Upper lobe of right lung (tissue), 1 donor: ENCODE measurements at regions not wholly inside any gene's neighbourhood (a gene's known extent, or its start where the extent isn't known, plus 50 kb on each side); places are given as distances from the start of the nearest gene placed in this dataset.

ENCODE experiments used
- ATAC-seq: fragments of 200-7000 bp; cut with Tn5 transposase; one replicate; pipeline ENCODE4 v1.9.1; 2020; ENCODE audit warnings: mild to moderate bottlenecking, moderate library complexity
- DNase-seq: peaks from one replicate; pipeline ENCODE4 v3.0.0-alpha.2; 2020
- H3K27ac ChIP-seq: fragments of 200-600 bp; one replicate; pipeline ENCODE4 v1.8.0; 2022
- H3K27me3 ChIP-seq: fragments of 200-600 bp; one replicate; pipeline ENCODE4 v1.8.0; 2022; ENCODE audit warnings: mild to moderate bottlenecking
- H3K36me3 ChIP-seq: fragments of 200-600 bp; one replicate; pipeline ENCODE4 v1.8.0; 2022
- H3K4me1 ChIP-seq: fragments of 200-600 bp; one replicate; pipeline ENCODE4 v1.8.0; 2022
- H3K4me3 ChIP-seq: fragments of 200-600 bp; one replicate; pipeline ENCODE4 v1.8.0; 2022; ENCODE audit warnings: mild to moderate bottlenecking
- H3K9me3 ChIP-seq: fragments of 200-600 bp; one replicate; pipeline ENCODE4 v1.8.0; 2022
- intact Hi-C: fragments of 100-400 bp; cut with DNase I; formaldehyde crosslinking; loops from one replicate; pipeline ENCODE4 v1.11.0; 2022
- TF ChIP-seq, protein P1 (sequence below): fragments of 200-600 bp; IDR thresholded peaks from one replicate; pipeline ENCODE4 v1.8.0; 2022; ENCODE audit warnings: antibody characterized with exemption
- donor health status: DM: no; HTN: yes; CAD: no; lungs with severe emphysema.

DNA sequence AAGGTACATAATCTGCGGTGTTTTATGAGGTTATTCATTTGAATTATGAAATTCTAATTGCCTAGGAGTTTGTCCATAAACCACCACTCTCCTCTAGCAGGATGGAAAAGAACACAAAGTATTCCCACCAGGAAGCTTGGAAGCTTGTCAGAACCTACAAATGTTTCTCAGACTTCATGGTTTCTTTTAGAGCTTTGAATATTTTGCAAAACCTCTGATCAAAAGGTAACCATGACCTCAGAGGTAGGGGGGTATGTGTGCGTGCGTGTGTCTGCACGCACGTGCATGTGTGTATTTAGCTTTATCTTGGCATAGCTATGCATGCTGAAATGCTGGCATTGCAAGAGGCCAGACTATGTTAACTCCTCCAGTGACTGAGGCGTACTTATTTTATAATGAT is 847.0 kb downstream of the TLE1 start:
- no peak overlapping the region for H3K4me3 ChIP-seq
- peaks cover 3% of the 10 kb centered on the region for H3K4me1 ChIP-seq
- TF ChIP-seq, protein P1, sequence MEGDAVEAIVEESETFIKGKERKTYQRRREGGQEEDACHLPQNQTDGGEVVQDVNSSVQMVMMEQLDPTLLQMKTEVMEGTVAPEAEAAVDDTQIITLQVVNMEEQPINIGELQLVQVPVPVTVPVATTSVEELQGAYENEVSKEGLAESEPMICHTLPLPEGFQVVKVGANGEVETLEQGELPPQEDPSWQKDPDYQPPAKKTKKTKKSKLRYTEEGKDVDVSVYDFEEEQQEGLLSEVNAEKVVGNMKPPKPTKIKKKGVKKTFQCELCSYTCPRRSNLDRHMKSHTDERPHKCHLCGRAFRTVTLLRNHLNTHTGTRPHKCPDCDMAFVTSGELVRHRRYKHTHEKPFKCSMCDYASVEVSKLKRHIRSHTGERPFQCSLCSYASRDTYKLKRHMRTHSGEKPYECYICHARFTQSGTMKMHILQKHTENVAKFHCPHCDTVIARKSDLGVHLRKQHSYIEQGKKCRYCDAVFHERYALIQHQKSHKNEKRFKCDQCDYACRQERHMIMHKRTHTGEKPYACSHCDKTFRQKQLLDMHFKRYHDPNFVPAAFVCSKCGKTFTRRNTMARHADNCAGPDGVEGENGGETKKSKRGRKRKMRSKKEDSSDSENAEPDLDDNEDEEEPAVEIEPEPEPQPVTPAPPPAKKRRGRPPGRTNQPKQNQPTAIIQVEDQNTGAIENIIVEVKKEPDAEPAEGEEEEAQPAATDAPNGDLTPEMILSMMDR, result no peak
- H3K27ac ChIP-seq, result no peak overlapping the region
- H3K9me3 ChIP-seq, result no peaks in the 10 kb centered on the region
- no peaks in the 10 kb centered on the region for H3K36me3 ChIP-seq
- DNase-seq (no peak), ATAC-seq (no peak)
- intact Hi-C loops, result no loop called here
- no peaks in the 10 kb centered on the region for H3K27me3 ChIP-seq

DNA sequence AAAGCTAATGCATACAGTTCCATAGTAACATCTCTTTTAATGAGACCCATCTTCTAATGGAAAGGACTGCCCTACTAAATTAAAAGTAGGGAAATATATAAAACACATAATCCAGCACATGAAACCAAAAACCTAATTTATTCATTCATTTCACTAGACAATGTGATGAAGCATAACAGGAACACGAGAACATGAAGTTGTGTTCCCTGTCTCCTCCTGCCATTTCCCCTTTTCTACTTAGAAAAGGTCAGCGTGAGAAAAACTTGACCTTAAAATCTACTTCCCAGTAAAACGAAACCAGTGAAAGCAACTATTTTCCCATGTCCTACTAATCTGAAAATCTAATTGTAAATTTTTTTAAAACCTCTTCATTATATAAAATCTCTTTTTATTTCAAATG is 847.5 kb downstream of the TLE1 start:
- Histone ChIP-seq H3K4me1 (peaks cover 3% of the 10 kb centered on the region), H3K4me3 (no peak overlapping the region), H3K36me3 (no peaks in the 10 kb centered on the region), H3K9me3 (no peaks in the 10 kb centered on the region), H3K27me3 (no peaks in the 10 kb centered on the region), H3K27ac (no peak overlapping the region)
- no peak for DNase-seq
- no peak for ATAC-seq
- TF ChIP-seq, protein P1, result no peak
- intact Hi-C loops, result no loop called here

DNA sequence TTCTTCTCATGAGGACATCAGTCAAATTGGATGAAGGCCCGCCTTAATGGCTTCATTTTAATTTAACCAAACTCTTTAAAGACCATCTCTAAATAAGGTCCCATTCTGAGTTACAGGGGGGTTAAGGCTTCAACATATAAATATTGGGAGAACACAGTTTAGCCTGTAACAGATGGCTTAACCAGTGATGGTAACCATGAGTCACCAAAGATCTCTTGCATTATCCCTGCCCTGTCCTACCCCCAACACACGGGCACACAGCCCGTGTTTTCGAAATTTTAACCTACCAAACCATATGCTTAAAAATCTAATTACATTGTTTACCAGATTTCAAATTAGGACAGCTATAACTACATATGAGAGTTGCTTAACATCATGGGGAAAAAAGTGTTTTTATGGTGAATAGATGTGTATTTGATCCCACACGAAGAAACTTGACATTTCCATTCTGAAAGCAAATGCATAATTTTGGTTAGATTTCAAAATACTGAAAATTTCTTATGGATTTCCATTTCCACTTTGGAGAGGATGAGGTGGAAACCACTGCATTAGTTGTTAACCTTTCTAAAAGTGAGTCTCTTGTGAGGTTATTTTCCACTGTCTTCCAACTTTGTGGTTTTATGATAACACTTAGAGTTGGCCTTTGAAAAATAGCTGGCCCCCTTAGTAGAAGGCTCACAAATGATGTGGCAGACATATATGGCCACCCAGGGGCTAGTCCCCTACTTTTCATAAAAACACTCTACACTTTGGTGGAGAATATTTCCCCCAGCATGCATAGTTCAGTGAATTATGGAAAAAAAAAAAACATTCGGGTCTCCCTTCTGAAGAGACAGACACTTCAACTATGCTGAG is 849.3 kb downstream of the TLE1 start:
- H3K4me1 ChIP-seq, result peaks cover 3% of the 10 kb centered on the region
- DNase-seq (no peak), ATAC-seq (no peak)
- no peaks in the 10 kb centered on the region for H3K36me3 ChIP-seq
- no peak overlapping the region for H3K4me3 ChIP-seq
- no peaks in the 10 kb centered on the region for H3K9me3 ChIP-seq
- H3K27ac ChIP-seq, result no peak overlapping the region
- TF ChIP-seq, protein P1, result no peak
- intact Hi-C loops, result no loop called here
- H3K27me3 ChIP-seq, result no peaks in the 10 kb centered on the region

DNA sequence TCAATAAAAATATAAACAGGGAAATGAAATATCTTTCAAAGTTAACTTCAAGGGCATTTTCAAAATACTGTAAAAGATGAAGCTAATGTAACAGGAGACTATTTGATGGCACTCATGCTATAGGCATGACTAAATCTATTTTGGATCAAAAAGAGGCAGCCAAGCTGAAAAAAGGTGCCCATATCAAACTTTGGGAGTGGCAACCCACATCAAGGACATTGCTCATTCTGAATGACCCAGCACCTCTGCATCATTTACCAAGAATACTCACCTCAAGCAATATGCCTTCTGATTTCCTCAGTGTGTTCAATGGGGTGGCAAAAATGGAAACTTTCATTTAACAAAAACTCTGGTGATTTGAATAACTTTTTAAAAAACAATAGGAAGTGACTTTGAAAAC is 853.3 kb downstream of the TLE1 start:
- TF ChIP-seq, protein P1, result no peak
- no peak overlapping the region for H3K4me3 ChIP-seq
- H3K4me1 ChIP-seq, result no peaks in the 10 kb centered on the region
- intact Hi-C loops, result no loop called here
- ATAC-seq, result no peak
- DNase-seq, result no peak
- no peaks in the 10 kb centered on the region for H3K27me3 ChIP-seq
- no peak overlapping the region for H3K27ac ChIP-seq
- H3K9me3 ChIP-seq, result no peaks in the 10 kb centered on the region
- H3K36me3 ChIP-seq, result no peaks in the 10 kb centered on the region

DNA sequence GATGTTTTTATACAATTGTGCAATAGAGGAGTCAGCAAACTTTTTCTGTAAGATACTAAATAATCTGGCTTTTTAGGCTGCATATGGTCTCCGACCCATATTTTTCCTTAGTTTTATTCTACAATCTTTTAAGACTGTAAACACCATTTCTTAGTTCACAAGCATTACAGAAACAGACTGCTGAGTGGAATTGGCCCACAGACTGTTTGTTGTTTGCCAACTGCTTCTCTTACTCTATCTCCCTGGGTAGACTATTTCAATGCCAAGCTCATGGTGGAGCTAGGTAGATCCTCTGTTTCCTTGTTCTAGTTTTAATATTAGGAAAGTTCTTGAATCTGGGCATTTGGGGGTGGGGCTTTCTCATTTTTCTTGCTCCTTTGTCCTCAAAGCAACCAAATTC is 857.6 kb downstream of the TLE1 start:
- TF ChIP-seq, protein P1, result no peak
- Histone ChIP-seq H3K27me3 (no peaks in the 10 kb centered on the region), H3K36me3 (no peaks in the 10 kb centered on the region), H3K4me1 (no peaks in the 10 kb centered on the region), H3K27ac (no peak overlapping the region), H3K4me3 (no peak overlapping the region), H3K9me3 (no peaks in the 10 kb centered on the region)
- no peak for ATAC-seq
- no peak for DNase-seq
- intact Hi-C loops, result no loop called here

GRCh38 chr9:80811656-80812055 is 877.7 kb downstream of the TLE1 start:
- no peak overlapping the region for H3K4me3 ChIP-seq
- no peaks in the 10 kb centered on the region for H3K27me3 ChIP-seq
- DNase-seq (no peak), ATAC-seq (no peak)
- H3K27ac ChIP-seq, result no peak overlapping the region
- H3K9me3 ChIP-seq, result no peaks in the 10 kb centered on the region
- TF ChIP-seq, protein P1, result no peak
- no peaks in the 10 kb centered on the region for H3K36me3 ChIP-seq
- H3K4me1 ChIP-seq, result no peaks in the 10 kb centered on the region
- intact Hi-C loops, result no loop called here
